Activated naive CD4-positive, alpha-beta T cell treated with anti-CD3 and anti-CD28 coated beads, Interleukin-2, amount 50 U/mL, for 72 hours (primary cell): ENCODE measurements at regions not wholly inside any gene's neighbourhood (a gene's known extent, or its start where the extent isn't known, plus 50 kb on each side); places are given as distances from the start of the nearest gene placed in this dataset.

Experiments
- ATAC-seq, 2 donors: fragments of 150-1000 bp; cut with Tn5 transposase; 2 replicates each; pipeline ENCODE4 v1.10.0; 2021; ENCODE audit warnings: mild to moderate bottlenecking in 2 of 2, moderate library complexity in 2 of 2
- DNase-seq, 2 donors: peaks; one replicate each; pipeline ENCODE4 v3.0.0; 2021 to 2022; ENCODE audit warnings: low spot score in 2 of 2
- H3K27ac Mint-ChIP-seq, 2 donors: one replicate each; pipeline ENCODE4 v1.8.0; 2022; ENCODE audit warnings: mild to moderate bottlenecking in 2 of 2, mixed read lengths in 2 of 2
- H3K36me3 Mint-ChIP-seq, 2 donors: one replicate each; pipeline ENCODE4 v1.8.0; 2022; ENCODE audit warnings: mixed read lengths in 2 of 2
- H3K9me3 Mint-ChIP-seq, 2 donors: one replicate each; pipeline ENCODE4 v1.8.0; 2022; ENCODE audit warnings: mixed read lengths in 2 of 2

- no peak for DNase-seq
- no peak overlapping the region for H3K27ac Mint-ChIP-seq
- peaks cover 11 to 14% of the 10 kb centered on the region in 2 donors for H3K36me3 Mint-ChIP-seq
- H3K9me3 Mint-ChIP-seq: peaks cover 14% of the 10 kb centered on the region in 2 donors
- no peak for ATAC-seq
These were observed 505.2 kb downstream of the BCL11B start for GRCh38 chr14:98766818-98767217.

GRCh38 chr14:98769326-98769725 is 502.7 kb downstream of the BCL11B start:
- Mint-ChIP-seq H3K36me3 (no peaks in the 10 kb centered on the region), H3K27ac (no peak overlapping the region), H3K9me3 (peaks cover 0 to 4% of the 10 kb centered on the region in 2 donors)
- DNase-seq: no peak
- ATAC-seq: no peak

GRCh38 chr14:98770151-98770550 is 501.8 kb downstream of the BCL11B start:
- Mint-ChIP-seq H3K36me3 (no peaks in the 10 kb centered on the region), H3K27ac (no peak overlapping the region), H3K9me3 (peaks cover 0 to 5% of the 10 kb centered on the region in 2 donors)
- ATAC-seq: no peak
- no peak for DNase-seq

- DNase-seq (no peak), ATAC-seq (no peak)
- H3K9me3 Mint-ChIP-seq: peaks cover 0 to 5% of the 10 kb centered on the region in 2 donors
- H3K27ac Mint-ChIP-seq: no peak overlapping the region
- no peaks in the 10 kb centered on the region for H3K36me3 Mint-ChIP-seq
These were observed 498.2 kb downstream of the BCL11B start for GRCh38 chr14:98773814-98774213.

- DNase-seq (no peak), ATAC-seq (no peak)
- H3K27ac Mint-ChIP-seq: no peak overlapping the region
- H3K9me3 Mint-ChIP-seq: peaks cover 0 to 9% of the 10 kb centered on the region in 2 donors
- H3K36me3 Mint-ChIP-seq: no peaks in the 10 kb centered on the region
These were observed 496.1 kb downstream of the BCL11B start for GRCh38 chr14:98775892-98776291.

- ATAC-seq: no peak
- Mint-ChIP-seq H3K9me3 (peaks cover 8 to 16% of the 10 kb centered on the region in 2 donors), H3K27ac (no peak overlapping the region), H3K36me3 (peaks cover 0 to 4% of the 10 kb centered on the region in 2 donors)
- DNase-seq: no peak
These were observed 489.9 kb downstream of the BCL11B start for GRCh38 chr14:98782062-98782461.

GRCh38 chr14:98785578-98785977 is 486.4 kb downstream of the BCL11B start:
- H3K9me3 Mint-ChIP-seq: peaks cover 8 to 20% of the 10 kb centered on the region in 2 donors
- peaks cover 4% of the 10 kb centered on the region in 2 donors for H3K36me3 Mint-ChIP-seq
- no peak for ATAC-seq
- DNase-seq: no peak
- no peak overlapping the region for H3K27ac Mint-ChIP-seq

GRCh38 chr14:98786456-98786855 is 485.5 kb downstream of the BCL11B start:
- DNase-seq (no peak), ATAC-seq (no peak)
- H3K27ac Mint-ChIP-seq: no peak overlapping the region
- H3K36me3 Mint-ChIP-seq: peaks cover 4% of the 10 kb centered on the region in 2 donors
- peaks cover 8 to 20% of the 10 kb centered on the region in 2 donors for H3K9me3 Mint-ChIP-seq

- no peak for DNase-seq
- Mint-ChIP-seq H3K27ac (no peak overlapping the region), H3K9me3 (peaks cover 5 to 23% of the 10 kb centered on the region in 2 donors), H3K36me3 (peaks cover 7 to 18% of the 10 kb centered on the region in 2 donors)
- ATAC-seq: no peak
These were observed 480.3 kb downstream of the BCL11B start for GRCh38 chr14:98791661-98792060.

- ATAC-seq (no peak), DNase-seq (no peak)
- Mint-ChIP-seq H3K9me3 (peaks cover 5 to 23% of the 10 kb centered on the region in 2 donors), H3K27ac (no peak overlapping the region), H3K36me3 (peaks cover 7 to 18% of the 10 kb centered on the region in 2 donors)
These were observed 479.8 kb downstream of the BCL11B start for GRCh38 chr14:98792171-98792570.

GRCh38 chr14:98798099-98798498 is 473.9 kb downstream of the BCL11B start:
- Mint-ChIP-seq H3K36me3 (peaks cover 7 to 13% of the 10 kb centered on the region in 2 donors), H3K9me3 (peaks cover 5 to 14% of the 10 kb centered on the region in 2 donors)
- no peak for ATAC-seq

GRCh38 chr14:98799891-98800290 is 472.1 kb downstream of the BCL11B start:
- no peaks in the 10 kb centered on the region for H3K36me3 Mint-ChIP-seq
- ATAC-seq: no peak
- no peak for DNase-seq
- peaks cover 0 to 5% of the 10 kb centered on the region in 2 donors for H3K9me3 Mint-ChIP-seq
- no peak overlapping the region for H3K27ac Mint-ChIP-seq

More at GRCh38 chr14:98798099-98798498, 473.9 kb downstream of the BCL11B start:
- peak overlapping the region in 1 of 2 donors; percentile 35 for H3K27ac Mint-ChIP-seq
- DNase-seq: no peak

- Mint-ChIP-seq H3K36me3 (no peaks in the 10 kb centered on the region), H3K9me3 (peaks cover 0 to 5% of the 10 kb centered on the region in 2 donors), H3K27ac (no peak overlapping the region)
- ATAC-seq (no peak), DNase-seq (no peak)
These were observed 470.0 kb downstream of the BCL11B start for GRCh38 chr14:98802044-98802443.

- Mint-ChIP-seq H3K36me3 (no peaks in the 10 kb centered on the region), H3K27ac (peak overlapping the region in 1 of 2 donors; percentile 18), H3K9me3 (peaks cover 0 to 5% of the 10 kb centered on the region in 2 donors)
- DNase-seq (no peak), ATAC-seq (no peak)
These were observed 468.8 kb downstream of the BCL11B start for GRCh38 chr14:98803196-98803595.

- H3K27ac Mint-ChIP-seq: peak overlapping the region in 1 of 2 donors; percentile 44
- no peak for ATAC-seq
- H3K9me3 Mint-ChIP-seq: peaks cover 0 to 10% of the 10 kb centered on the region in 2 donors
- DNase-seq: no peak
- H3K36me3 Mint-ChIP-seq: no peaks in the 10 kb centered on the region
These were observed 463.2 kb downstream of the BCL11B start for GRCh38 chr14:98808494-98809407.

GRCh38 chr14:98816195-98816594 is 455.8 kb downstream of the BCL11B start:
- Mint-ChIP-seq H3K9me3 (peaks cover 0 to 5% of the 10 kb centered on the region in 2 donors), H3K27ac (no peak overlapping the region), H3K36me3 (no peaks in the 10 kb centered on the region)
- DNase-seq (no peak), ATAC-seq (no peak)

GRCh38 chr14:98816720-98817119 is 455.3 kb downstream of the BCL11B start:
- Mint-ChIP-seq H3K27ac (peak overlapping the region in 1 of 2 donors; percentile 9), H3K36me3 (no peaks in the 10 kb centered on the region), H3K9me3 (no peaks in the 10 kb centered on the region)
- ATAC-seq: no peak
- DNase-seq: no peak
